ENCODE measurements at regions not wholly inside any gene's neighbourhood (a gene's known extent, or its start where the extent isn't known, plus 50 kb on each side); places are given as distances from the start of the nearest gene placed in this dataset.
A peak's percentile ranks its signal among the peaks of the same experiment; 100 is the strongest.
"Not testable (repeated sequence)": the region's sequence is repeated elsewhere in the genome, so short reads cannot be mapped to it uniquely, and the experiment has no call there.

- DNase-seq, result no peak
Observed at GRCh38 chr3:88000853-88001252, 58.0 kb downstream of the CGGBP1 start.

DNA sequence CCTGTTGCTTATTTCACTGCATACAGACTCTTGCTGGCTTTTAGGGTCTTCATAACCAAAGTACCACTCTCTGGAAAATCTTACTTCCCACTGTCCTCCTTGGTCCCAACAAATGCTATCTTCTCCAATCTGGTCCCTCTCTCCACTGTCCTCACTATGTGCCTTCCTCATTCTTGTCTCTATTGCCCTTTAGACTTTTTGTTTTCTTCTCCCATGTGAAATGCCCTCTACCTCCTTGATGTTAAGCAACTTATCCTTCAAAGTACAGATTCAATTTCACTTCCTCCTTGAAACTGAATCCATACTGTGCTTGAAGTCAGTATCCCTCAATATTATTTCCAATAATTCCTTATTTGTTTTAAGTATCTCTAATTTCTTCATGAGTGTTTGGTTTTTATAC, 60.8 kb downstream of the CGGBP1 start:
- no peak for DNase-seq

DNA sequence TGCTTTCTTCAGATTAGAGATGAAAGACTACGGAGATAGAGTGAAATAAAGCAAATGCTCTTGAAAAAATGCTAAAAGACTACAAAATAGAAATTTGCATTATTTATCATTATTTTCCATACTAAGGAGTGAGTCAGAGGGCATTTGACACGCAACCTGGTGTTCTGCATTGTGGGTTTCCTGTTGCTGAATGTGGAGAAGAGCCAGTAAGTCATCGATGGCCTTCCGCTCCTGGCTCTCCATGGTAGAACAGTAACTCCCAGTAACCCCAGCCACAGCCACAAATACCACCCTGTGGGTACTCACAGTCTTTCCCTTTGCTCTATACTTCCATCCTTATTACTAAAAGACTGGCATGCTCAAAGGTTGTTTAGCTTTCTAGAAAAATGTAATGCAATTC, 61.5 kb downstream of the CGGBP1 start:
- no peak for DNase-seq

DNA sequence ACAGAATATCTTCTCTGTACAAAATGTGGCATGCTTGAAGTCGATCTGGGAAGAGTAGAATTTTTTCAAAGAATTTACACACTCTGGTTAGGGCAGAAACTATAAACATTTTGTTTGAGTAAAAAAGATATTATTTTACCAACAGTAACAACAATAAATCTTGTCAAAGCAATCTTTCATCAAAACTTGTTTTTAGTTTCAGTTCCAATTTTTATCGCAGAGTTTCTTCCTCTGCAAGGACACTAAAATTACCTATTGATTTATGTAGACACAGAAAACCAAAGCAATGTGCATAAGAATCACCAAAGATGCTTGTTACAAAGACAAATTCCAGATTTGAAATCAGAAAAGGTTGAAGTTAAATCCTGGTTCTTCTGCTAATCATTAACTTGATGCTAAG, 61.9 kb downstream of the CGGBP1 start:
- DNase-seq, result no peak

DNA sequence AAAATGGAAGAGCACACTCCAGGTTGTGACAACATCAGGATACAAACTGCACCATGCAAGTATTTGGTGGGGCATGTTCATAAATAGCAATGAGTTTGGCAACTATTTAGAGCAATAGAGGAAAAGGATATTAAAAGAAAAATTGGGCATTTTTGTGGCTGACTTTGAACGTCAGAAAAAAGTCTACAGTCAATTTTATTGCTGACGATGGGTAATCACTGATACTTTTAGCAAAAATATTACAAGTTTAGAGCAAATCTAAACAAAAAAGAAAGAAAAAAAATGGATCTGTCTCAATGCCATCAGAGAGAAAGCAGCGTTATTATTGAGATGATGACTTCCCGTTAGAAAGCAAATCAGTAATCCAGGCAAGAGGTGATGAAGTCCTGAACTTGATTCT, 65.2 kb downstream of the CGGBP1 start:
- DNase-seq, result no peak

DNA sequence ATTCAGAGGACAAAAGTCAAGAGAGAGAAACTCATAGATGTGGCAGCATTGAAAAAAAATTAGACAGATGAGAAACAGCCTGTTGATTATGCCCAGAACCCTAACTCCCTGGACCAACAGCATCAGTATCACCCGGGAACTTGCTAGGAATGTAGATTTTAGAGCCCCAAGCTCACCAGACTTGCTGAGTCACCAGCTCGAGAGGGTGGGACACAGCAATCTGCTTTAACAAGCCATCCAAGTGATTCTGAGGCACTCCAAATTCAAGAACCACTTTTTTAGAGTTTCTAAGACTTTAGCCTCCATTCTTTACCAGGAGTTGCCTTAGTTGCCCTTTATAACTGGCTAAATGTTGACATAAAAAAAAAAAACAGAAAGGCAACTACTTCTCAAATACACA, 70.9 kb downstream of the CGGBP1 start:
- no peak for DNase-seq

DNA sequence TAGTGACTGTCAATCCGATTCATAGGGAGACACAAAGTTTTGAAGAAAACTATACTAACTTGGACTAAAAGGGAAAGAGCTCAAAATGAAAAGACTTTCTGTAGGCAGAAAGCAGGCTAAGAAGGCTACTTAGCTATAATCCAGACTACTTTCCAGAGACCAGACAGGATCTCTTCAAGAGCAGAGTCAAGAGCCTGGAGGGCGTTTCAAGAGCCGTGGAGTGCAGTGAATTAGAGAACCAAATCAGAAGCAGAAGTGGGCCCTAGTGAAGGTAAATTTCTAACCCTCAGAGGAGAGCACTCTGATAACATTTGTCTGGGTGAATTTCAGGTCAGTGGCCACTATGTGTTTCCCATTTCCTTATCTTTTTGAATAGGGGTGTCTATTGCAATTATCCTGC, 76.4 kb downstream of the CGGBP1 start:
- no peak for DNase-seq

GRCh38 chr3:87979527-87979926, 79.3 kb downstream of the CGGBP1 start:
- no peak for DNase-seq

GRCh38 chr3:87977765-87978164, 81.0 kb downstream of the CGGBP1 start:
- no peak for DNase-seq

DNA sequence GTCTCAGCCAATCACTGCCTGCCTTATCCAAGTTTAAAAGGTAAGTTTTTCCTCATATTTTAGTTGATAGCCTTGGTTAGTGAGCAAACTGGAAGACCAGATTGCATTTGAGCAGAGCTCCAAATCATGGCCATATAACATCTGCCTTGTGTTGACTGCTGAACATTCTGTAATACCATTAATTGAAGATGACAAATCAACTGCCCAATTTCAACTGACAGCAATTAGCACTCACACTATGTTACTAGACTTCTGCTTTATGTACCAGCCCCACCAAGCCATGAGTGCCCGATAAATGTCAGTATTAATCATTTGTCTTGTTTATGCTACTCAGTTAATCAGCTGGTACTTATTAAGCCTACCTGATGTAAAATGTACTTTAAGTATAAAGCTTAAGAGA, 83.1 kb downstream of the CGGBP1 start:
- no peak for DNase-seq

DNA sequence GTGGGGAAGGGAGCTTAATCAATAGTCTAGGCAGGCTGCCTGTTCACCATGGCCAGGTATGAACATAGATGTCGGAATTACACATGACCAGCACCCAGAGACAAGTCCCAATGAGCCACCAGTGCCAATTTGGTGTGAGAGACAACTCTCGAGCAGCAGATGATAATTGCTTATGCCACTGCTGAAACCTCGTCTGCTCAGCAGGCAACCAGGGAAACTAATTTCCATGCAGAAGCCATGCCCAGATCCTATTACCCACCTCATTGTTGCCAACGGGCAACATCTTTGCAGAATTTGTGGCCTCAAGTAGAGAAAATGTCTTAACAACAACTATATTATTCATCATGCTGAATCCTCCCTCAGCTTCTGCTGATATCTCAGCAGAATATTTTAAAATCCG, 84.9 kb downstream of the CGGBP1 start:
- no peak for DNase-seq

DNA sequence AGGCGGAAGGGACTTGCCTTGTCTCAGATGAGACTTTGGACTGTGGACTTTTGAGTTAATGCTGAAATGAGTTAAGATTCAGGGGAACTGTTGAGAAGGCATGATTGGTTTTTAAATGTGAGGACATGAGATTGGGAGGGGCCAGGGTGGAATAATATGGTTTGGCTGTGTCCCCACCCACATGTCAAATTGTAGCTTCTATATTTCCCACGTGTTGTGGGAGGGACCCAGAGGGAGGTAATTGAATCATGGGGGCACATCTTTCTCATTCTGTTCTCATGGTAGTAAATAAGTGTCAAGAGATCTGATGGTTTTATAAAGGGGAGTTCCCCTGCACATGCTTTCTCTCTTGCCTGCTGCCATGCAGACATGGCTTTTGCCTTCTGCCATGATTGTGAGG, 89.2 kb downstream of the CGGBP1 start:
- DNase-seq, result no peak

- no peak for DNase-seq
Observed at GRCh38 chr3:87968668-87969067, 90.1 kb downstream of the CGGBP1 start.

GRCh38 chr3:87958289-87958688, 100.5 kb downstream of the CGGBP1 start:
- peak; percentile 61 for DNase-seq

DNA sequence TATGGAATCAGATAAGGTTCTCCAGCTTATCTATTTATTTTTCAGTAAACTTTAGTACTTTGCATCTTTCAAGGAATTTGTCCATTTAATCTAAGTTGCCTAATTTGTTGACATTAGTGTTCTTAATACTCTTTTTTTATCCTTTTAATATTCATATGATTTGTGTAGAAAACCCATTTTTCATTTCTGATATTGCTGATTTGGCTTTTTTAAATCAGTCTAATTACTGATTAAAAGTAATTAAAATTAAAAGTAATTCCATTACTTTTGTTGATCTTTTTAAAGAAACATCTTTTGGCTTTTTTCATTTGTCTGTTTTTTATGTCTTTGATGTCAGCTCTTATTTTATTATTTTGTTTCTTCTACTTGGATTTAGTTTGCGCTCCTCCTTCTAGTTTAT, 101.2 kb downstream of the CGGBP1 start:
- DNase-seq, result no peak

- DNase-seq, result no peak
Observed at GRCh38 chr3:87949879-87950208, 109.0 kb downstream of the CGGBP1 start.

DNA sequence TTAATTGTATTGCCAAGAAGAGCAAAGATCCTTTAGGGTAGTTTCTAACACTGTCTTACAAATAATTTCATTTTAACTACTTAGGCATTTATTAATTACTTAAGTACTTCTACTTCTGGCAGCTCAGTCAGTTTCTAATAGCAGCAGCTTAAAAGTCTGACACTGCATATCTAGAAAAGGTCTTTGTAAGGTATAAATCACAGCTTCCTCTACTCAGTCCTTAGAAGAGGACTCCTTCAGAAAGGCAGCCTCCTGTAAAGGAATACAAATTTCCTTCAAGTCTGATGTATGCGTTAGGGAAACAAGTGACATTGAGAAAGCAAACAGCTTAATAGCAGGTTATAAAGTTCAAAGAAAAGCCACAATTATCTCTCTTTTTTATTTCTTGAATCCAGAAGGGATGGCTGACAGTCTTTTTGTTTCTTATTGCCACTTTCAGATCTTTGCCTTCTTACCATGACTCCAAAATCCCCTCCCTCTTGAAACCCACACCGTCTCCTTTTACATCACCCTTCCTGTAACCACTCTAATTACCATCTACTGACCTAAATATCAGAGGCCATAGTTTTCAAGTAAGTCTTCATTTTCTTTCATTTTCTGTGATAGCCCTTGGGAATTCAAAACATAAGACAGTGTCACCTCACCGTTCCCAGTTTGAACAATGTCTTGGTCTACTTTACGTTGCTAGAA, 109.5 kb downstream of the CGGBP1 start:
- no peak for DNase-seq

GRCh38 chr3:87946007-87946406, 112.8 kb downstream of the CGGBP1 start:
- DNase-seq, result not testable (repeated sequence)

DNA sequence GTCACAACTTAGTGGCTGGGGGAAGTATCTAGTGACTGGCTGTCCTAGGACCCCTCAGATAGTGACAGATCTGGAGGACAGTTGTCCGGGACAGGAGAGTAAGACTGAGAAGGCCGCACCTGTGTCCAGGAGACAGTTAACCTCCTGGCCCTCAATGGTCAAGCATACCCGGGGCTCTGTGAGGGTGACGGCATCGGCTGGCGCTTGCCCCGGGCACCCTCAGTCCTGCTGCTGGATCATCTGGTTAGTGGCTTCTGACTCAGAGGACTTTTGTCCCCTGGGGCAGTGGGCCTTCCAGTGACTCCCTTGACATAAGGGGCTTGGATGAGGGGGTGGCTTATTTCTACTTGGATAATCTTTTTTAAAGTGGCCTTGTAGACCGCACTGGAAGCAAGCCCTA, 116.5 kb downstream of the CGGBP1 start:
- DNase-seq, result not testable (repeated sequence)

- no peak for DNase-seq
Observed at GRCh38 chr3:87924485-87924884, 134.3 kb downstream of the CGGBP1 start.

- DNase-seq, result no peak
Observed at GRCh38 chr3:87920549-87920948, 138.3 kb downstream of the CGGBP1 start.

DNA sequence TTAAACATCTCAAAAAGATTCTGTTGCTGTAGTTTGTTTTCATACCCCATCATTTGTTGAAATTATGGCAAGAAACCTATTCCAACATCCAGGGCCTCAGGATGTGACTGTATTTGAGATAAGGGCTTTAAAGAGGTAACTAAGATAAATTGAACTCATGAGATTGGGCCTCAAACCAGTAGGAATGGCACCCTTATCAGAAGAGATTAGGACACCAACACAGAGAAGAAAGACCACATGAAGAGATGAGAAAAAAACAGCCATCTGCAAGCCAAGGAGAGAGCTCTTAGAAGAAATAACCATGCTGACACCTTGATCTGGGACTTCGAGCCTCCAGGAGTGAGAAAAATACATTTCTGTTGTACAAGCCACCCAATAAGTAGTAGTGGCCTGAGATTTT, 157.7 kb downstream of the CGGBP1 start:
- no peak for DNase-seq

- DNase-seq, result no peak
Observed at GRCh38 chr3:87900061-87900460, 158.7 kb downstream of the CGGBP1 start.

DNA sequence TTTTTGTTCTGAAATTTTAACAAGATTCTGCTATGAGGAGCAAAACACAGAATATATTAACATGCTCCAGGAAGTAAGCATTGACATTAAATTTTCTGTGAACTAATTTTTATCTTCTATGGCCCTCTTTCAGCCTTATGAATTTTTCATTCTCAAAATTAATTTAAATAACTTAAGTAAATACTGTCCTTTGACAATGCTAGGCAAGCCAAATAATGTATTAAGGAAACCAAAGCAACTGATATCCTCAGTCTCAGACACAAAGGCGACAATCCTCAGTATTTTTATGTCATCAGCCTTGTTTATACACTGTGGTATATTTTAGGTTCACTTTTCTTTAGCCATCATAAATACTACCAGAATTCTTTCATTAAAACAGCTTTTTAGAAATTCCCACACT, 159.8 kb downstream of the CGGBP1 start:
- DNase-seq, result no peak

DNA sequence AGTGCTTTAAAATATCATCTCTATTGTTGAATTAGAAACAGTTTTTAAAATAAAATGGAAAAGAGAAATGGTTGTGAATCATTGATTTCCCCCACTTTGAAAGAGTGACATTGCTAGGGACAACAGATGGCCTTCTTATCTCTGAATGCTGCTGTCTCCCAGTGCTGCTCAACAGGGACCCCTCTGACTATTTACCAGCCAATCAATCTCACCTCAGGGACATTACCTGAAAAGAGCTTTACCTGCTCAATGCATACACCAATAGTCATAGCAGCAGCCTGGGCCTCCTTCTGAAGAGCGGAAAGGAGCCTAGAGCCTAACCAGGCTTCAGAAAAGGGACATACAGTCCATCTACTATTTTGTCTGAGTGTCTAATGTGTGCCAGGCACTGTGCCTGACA, 162.8 kb downstream of the CGGBP1 start:
- DNase-seq, result no peak

GRCh38 chr3:87873136-87873535, 185.7 kb downstream of the CGGBP1 start:
- DNase-seq, result no peak

All from NCI-H1105 (cell line).